IPS DF 4.7 (cell line): ENCODE measurements at regions not wholly inside any gene's neighbourhood (a gene's known extent, or its start where the extent isn't known, plus 50 kb on each side); places are given as distances from the start of the nearest gene placed in this dataset.

Experiments
- DNase-seq: peaks from one replicate; pipeline ENCODE4 v3.0.0-alpha.2; 2013; ENCODE audit warnings: low spot score; ENCODE audit errors: extremely low read depth

DNA sequence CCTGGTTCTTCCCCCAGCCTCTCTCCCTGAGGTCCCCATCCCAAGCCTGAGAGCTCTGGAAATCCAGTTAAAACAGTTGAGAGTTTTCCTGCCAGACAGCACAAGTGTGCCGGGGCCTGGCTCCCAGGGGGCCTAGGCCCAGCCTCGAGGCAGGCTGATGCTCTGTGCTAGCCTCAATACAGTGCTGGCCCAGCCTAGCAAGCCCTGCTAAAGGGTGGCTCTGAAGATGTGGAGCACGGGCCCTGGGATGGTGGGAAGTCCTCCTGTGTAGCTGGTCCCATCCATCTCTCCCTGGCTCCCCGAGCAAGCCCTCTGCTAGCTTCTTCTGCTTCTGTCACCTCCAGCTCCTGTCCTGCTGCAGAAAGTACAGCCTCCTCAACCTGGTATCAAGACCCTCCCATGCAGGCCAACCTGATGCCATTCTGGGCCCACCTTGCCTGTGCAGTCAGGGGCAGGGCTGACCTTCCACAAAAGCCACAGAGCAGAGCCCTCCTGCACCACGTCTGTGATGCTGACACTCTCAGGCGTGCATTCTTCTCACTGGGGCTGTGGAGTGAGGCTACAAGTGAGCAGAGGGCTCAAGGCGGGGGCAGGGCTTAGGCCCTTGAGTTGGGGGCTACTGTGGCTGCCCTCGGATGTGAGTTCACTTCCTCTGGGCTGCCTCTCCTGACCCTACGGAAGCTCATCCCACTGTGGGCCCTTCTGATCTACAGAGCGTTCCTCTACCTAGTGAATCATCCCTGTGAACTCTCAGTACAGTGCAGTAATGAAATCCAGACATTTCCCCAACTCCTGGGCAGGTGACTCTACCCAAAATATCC is 60.1 kb upstream of the LAPTM4A start:
- DNase-seq, result no peak

DNA sequence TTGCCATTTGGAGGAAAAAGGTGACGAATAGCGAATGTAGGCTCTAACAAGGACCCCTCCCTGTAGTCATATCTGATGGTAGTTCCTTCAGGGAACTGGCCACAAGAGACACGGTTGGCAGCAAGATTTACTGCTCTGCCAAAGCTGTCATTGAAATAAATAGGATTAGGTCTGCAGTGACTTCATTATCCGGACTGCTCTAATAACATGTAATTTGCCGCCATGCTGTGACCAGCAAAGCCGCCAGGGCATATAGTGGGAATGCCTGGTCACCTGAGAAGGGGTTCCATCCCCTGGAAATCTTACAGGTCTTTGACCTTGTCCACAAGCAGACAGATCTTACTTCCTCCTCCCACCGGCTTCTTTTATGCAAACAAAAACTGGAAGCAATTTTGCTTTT is 59.4 kb upstream of the LAPTM4A start:
- DNase-seq, result no peak

DNA sequence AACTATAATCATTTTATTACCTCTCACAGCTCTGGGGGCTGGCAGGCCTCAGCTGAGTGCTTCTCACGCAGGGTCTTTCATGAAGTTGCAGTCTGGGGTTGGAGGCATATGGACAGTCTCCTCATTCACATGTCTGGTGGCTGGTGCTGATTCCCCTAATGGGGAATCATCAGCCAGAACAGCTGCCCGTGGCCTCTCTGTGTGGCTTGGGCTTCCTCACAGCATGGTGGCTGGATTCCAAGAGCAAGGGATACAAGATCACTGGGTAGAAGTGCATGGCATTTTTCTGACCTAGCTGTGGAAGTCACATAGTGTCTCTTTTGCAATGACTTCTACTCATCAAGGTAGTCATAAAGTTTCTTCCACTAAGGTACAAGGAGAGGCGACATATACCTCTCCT is 59.0 kb upstream of the LAPTM4A start:
- no peak for DNase-seq

DNA sequence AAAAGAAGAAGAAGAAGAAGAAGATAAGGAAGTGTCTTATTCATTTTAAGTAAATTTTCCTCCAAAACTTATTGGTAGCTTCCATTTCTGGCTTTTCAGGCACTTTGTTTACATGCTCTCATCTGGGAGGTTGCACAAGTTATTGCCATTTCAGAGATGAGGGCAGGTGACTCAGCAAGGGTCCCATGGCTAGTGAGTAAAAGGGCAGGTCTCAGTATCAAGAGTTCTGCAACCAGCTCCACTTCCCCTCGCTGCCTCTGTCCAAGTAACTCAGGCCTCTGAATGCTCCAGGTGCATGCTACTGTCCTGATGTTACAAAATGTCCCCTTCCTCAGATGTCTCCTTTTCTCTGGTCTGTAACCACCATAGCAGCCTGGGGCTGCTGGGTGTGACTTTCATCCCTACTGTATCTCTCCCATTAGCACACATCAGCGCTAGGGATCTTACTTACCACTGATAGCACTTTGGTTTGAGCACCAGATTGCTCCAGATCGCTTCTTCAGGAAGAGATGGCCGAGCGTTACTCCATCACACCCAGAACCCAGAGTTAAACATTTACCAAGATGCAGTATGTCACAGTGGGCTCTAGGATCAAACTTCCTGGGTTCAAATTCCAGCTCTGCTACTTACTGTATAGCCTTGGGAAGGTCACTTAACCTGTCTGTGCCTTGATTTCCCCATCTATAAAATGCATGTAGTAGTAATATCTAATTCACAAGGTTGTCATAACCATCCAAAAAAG is 57.4 kb upstream of the LAPTM4A start:
- DNase-seq, result no peak

DNA sequence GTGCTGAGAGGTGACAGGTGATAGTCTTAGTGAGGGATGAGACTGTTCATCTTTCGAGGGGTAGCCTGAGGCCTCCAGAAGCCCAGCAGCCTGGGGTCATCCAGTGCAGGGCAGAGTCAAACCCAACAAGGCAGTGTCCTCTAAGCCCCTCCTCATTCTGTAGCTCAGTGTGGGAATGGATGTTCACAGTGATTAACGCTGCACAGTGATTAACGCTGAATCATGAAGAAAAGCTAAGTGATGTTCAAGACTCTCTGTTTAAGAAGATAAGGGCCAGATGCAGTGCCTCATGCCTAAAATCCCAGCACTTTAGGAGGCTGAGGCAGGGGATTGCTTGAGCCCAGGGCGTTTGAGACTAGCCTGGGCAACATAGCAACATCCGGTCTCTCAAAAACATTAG is 56.3 kb upstream of the LAPTM4A start:
- no peak for DNase-seq

DNA sequence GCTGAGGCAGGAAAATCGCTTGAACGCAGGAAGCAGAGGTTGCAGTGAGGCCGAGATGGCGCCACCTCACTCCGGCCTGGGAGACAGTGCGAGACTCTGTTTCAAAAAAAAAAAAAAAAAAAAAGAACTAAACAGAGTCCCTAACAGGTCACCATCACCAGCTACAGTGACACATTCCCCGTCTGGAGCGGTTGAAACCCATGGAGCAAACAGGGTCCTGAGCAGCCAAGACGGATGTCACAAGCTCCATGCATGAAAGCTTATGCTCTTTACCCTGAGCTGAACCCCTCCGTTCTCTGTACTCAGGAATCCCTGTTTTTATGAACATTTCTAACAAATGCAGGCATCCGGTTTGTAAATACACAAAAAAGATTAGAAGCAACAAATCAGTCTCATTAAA is 55.9 kb upstream of the LAPTM4A start:
- no peak for DNase-seq

DNA sequence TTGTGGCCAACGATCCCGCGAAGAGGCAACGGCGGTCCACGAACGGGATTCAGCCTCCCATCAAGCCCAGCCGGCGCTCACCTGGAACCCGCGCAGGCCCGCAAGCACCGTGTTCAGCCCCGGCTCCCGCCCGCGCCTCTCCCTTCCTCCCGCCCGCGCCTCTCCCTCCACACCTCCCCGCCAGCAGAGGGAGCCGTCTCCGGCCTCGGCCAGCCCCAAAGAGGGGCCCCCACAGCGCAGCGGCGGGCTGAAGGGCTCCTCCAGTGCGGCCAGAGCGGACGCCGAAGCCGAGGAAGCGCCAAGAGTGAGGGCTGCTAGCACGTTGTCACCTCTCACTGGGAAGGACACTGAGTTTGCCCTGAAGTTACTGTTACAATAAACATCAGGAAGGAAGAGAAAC is 55.3 kb upstream of the LAPTM4A start:
- no peak for DNase-seq

DNA sequence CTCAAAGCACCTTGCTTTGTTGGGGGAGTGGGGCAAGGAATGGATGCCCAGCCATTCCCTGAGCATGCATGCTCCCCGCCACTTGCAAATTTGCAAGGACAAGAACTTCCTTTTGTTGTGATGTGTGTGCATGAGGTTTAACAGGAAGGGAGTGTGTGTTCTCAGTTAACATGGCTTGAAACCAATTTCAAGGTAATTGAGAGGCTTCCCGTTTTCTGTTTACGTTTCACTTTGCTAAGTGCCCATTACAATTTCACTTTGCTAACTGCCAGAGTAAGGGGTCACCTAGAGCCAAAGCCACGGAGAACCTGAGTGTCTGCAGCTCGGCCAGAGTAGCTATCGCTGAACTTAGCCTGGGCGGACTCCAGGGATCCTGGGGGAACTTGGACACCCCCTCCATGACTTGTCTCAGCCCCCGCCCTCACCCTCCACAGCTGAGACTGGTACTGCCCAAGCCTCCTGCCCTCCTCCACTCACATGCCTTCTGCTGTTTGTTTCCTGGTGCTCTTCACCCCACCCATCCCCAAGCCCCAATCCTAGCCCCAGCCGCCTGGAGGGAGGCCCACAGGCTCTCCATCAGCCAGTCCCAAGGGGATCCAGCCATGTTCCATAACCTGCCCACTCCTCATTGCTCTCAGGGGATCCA is 53.6 kb upstream of the LAPTM4A start:
- DNase-seq, result no peak

DNA sequence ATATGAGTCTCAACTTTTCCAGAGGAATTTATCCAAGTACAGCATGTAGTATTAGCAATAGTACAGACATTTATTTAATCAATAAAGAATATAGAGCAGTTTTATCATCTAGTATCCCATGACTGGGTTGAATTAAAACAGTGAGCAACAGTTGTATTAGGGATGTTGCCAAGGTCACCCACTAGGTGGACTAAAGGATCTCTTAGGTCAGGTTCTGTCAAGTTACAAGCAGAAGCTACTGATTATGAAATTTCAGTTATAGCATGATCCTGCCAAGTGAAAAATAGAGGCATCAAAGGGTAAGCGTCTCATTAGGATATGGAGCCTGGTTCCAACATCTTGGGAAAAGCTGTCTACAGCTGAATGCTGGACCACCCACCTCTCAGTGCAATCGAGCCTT is 52.1 kb upstream of the LAPTM4A start:
- DNase-seq, result no peak
